ENCODE measurements at regions not wholly inside any gene's neighbourhood (a gene's known extent, or its start where the extent isn't known, plus 50 kb on each side); places are given as distances from the start of the nearest gene placed in this dataset.

GRCh38 chr1:200474633-200475032 lies 64.8 kb upstream of the ZNF281 start:
- no peak for TF ChIP-seq CTCF (conservative IDR thresholded peaks at IDR 0.05)
- no peak for TF ChIP-seq EZH2 (IDR thresholded peaks at IDR 0.05; ENCODE audit: low read depth)
